CD14-positive monocyte (primary cell): ENCODE measurements at regions not wholly inside any gene's neighbourhood (a gene's known extent, or its start where the extent isn't known, plus 50 kb on each side); places are given as distances from the start of the nearest gene placed in this dataset.
A peak's percentile ranks its signal among the peaks of the same experiment; 100 is the strongest.

Experiments
- DNase-seq, 3 donors: peaks; one replicate each; pipeline ENCODE4 v3.0.0-alpha.2; 2011 to 2022
- H2AFZ ChIP-seq: 2 replicates; pipeline ENCODE4 v1.6.0; 2012; ENCODE audit warnings: mild to moderate bottlenecking, low read depth, low read length, inconsistent platforms; ENCODE audit not compliant: insufficient read depth, poor library complexity, severe bottlenecking
- H3K27ac ChIP-seq, 2 donors: 1 replicate in 1 of 2; 2 replicates in 1 of 2; pipeline ENCODE4 v1.5.1; 2012 to 2013; ENCODE audit warnings: low read length in 2 of 2, control low read depth in 1 of 2, inconsistent platforms in 1 of 2, low read depth in 1 of 2, mild to moderate bottlenecking in 1 of 2
- H3K27me3 ChIP-seq, 2 donors: one replicate each; pipeline versions ENCODE4 v1.6.0 to v1.6.1; 2011 to 2013; ENCODE audit warnings: low read length in 2 of 2; ENCODE audit not compliant: control insufficient read depth in 2 of 2, insufficient read depth in 2 of 2
- H3K36me3 ChIP-seq, 2 donors: replicated peaks in 1 of 2; 1 replicate in 1 of 2; 2 replicates in 1 of 2; pipeline versions ENCODE4 v1.5.1 to v1.6.1; 2012 to 2013; ENCODE audit warnings: low read length in 2 of 2, control low read depth in 1 of 2, inconsistent platforms in 1 of 2, mild to moderate bottlenecking in 1 of 2; ENCODE audit not compliant: insufficient read depth in 2 of 2, control insufficient read depth in 1 of 2
- H3K4me1 ChIP-seq, 2 donors: 1 replicate in 1 of 2; 2 replicates in 1 of 2; pipeline versions ENCODE4 v1.5.1 to v1.6.1; 2012 to 2013; ENCODE audit warnings: low read length in 2 of 2, control low read depth in 1 of 2, inconsistent platforms in 1 of 2, mild to moderate bottlenecking in 1 of 2, moderate library complexity in 1 of 2; ENCODE audit not compliant: insufficient read depth in 2 of 2, control insufficient read depth in 1 of 2
- H3K4me2 ChIP-seq: replicated peaks from 2 replicates; pipeline ENCODE3; 2012; ENCODE audit warnings: low read length, moderate library complexity, mild to moderate bottlenecking; ENCODE audit not compliant: poor library complexity, severe bottlenecking; ENCODE audit errors: extremely low read depth
- H3K4me3 ChIP-seq, 3 experiments: fragments of 200-600 bp in 1 of 3; sonication (generic) in 1 of 3; replicated peaks in 1 of 3; 1 replicate in 2 of 3; 2 replicates in 1 of 3; pipeline ENCODE4 v1.5.1; 2011 to 2013; ENCODE audit warnings: low read length in 3 of 3, mild to moderate bottlenecking in 3 of 3, control low read depth in 2 of 3, low read depth in 2 of 3, inconsistent platforms in 1 of 3, moderate library complexity in 1 of 3
- H3K79me2 ChIP-seq: 2 replicates; pipeline ENCODE4 v1.6.0; 2012; ENCODE audit warnings: mild to moderate bottlenecking, control low read depth, inconsistent platforms, low read length, moderate library complexity; ENCODE audit not compliant: insufficient read depth
- H3K9ac ChIP-seq: 2 replicates; pipeline ENCODE4 v1.6.0; 2017; ENCODE audit warnings: low read length, mild to moderate bottlenecking; ENCODE audit not compliant: insufficient read depth, poor library complexity, severe bottlenecking
- H3K9me3 ChIP-seq, 2 donors: replicated peaks in 1 of 2; 1 replicate in 1 of 2; 2 replicates in 1 of 2; pipeline versions ENCODE4 v1.5.1 to v1.6.1; 2012 to 2013; ENCODE audit warnings: low read length in 2 of 2, control low read depth in 1 of 2; ENCODE audit not compliant: control insufficient read depth in 1 of 2, insufficient read depth in 1 of 2
- H4K20me1 ChIP-seq: 2 replicates; pipeline ENCODE4 v1.6.0; 2012; ENCODE audit warnings: mild to moderate bottlenecking, low read length, control low read depth, moderate library complexity; ENCODE audit not compliant: insufficient read depth
- H3K27ac Mint-ChIP-seq, 7 donors: one replicate each; pipeline ENCODE4 v1.8.0; 2020; ENCODE audit warnings: mild to moderate bottlenecking in 7 of 7, mixed read lengths in 7 of 7, moderate library complexity in 6 of 7, inconsistent platforms in 2 of 7
- H3K27me3 Mint-ChIP-seq, 3 donors: one replicate each; pipeline ENCODE4 v1.8.0; 2021 to 2022; ENCODE audit warnings: low read depth in 3 of 3, mild to moderate bottlenecking in 3 of 3, mixed read lengths in 3 of 3, moderate library complexity in 3 of 3, inconsistent platforms in 1 of 3
- H3K36me3 Mint-ChIP-seq, 2 donors: one replicate each; pipeline ENCODE4 v1.8.0; 2020; ENCODE audit warnings: mixed read lengths in 2 of 2, inconsistent platforms in 1 of 2, mild to moderate bottlenecking in 1 of 2
- H3K4me1 Mint-ChIP-seq: one replicate; pipeline ENCODE4 v1.8.0; 2020; ENCODE audit warnings: mild to moderate bottlenecking, mixed read lengths
- H3K4me3 Mint-ChIP-seq, 2 donors: one replicate each; pipeline ENCODE4 v1.8.0; 2020; ENCODE audit warnings: mild to moderate bottlenecking in 2 of 2, mixed read lengths in 2 of 2, moderate library complexity in 1 of 2
- H3K9me3 Mint-ChIP-seq, 7 donors: one replicate each; pipeline ENCODE4 v1.8.0; 2020 to 2022; ENCODE audit warnings: mixed read lengths in 7 of 7, mild to moderate bottlenecking in 6 of 7, moderate library complexity in 6 of 7, inconsistent platforms in 2 of 7
- WGBS: methylation state at CpG from one replicate; pipeline ENCODE4 v1.1.5; 2013; ENCODE audit warnings: missing lambda C conversion rate; ENCODE audit not compliant: insufficient coverage; 5-methylcytosine and 5-hydroxymethylcytosine counted together
- intact Hi-C, 2 donors: fragments of 100-400 bp; cut with micrococcal nuclease; formaldehyde crosslinking; loops; one replicate each; pipeline versions ENCODE4 v1.15.0 to v1.15.1; 2023
- TF ChIP-seq, protein P1 (sequence below): fragments of 200-600 bp; IDR thresholded peaks from one replicate; pipeline ENCODE4 v1.8.0; 2022; ENCODE audit warnings: antibody characterized with exemption, mild to moderate bottlenecking

DNA sequence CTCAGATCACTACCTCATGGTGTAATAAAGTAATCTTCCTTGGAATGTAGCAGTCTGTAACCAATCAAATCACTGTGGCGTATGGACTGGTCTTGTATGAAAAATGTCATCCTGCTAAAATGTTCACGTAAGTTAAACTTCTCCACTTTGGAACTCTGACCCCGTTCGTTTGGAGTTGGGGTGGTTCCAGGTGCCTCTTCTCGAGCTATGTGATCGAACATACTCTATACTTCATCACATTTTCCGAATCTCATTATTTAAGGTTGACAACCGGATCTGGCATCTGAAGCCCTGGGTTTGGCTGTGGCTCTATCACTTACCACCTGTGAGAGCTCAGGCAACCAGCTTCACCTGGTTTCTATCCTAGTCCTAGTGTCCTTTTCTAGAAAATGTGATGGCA, 148.0 kb upstream of the MYCN start:
- no peaks in the 10 kb centered on the region for H3K9me3 ChIP-seq
- H3K36me3 ChIP-seq: no peaks in the 10 kb centered on the region
- DNase-seq: no peak
- TF ChIP-seq, protein P1, sequence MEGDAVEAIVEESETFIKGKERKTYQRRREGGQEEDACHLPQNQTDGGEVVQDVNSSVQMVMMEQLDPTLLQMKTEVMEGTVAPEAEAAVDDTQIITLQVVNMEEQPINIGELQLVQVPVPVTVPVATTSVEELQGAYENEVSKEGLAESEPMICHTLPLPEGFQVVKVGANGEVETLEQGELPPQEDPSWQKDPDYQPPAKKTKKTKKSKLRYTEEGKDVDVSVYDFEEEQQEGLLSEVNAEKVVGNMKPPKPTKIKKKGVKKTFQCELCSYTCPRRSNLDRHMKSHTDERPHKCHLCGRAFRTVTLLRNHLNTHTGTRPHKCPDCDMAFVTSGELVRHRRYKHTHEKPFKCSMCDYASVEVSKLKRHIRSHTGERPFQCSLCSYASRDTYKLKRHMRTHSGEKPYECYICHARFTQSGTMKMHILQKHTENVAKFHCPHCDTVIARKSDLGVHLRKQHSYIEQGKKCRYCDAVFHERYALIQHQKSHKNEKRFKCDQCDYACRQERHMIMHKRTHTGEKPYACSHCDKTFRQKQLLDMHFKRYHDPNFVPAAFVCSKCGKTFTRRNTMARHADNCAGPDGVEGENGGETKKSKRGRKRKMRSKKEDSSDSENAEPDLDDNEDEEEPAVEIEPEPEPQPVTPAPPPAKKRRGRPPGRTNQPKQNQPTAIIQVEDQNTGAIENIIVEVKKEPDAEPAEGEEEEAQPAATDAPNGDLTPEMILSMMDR: no peak
- no CpG with 5 or more reads among the region's 8 CpGs for WGBS
- H3K4me2 ChIP-seq: no peak overlapping the region
- H4K20me1 ChIP-seq: no peaks in the 10 kb centered on the region
- H3K9ac ChIP-seq: no peak overlapping the region
- Mint-ChIP-seq H3K36me3 (no peaks in the 10 kb centered on the region), H3K9me3 (peaks cover 0 to 1% (median 0%) of the 10 kb centered on the region in 7 donors), H3K4me3 (no peak overlapping the region), H3K4me1 (no peaks in the 10 kb centered on the region), H3K27ac (no peak overlapping the region), H3K27me3 (peaks cover 1 to 3% (median 2%) of the 10 kb centered on the region in 3 donors)
- no peak overlapping the region for H3K4me3 ChIP-seq
- H3K79me2 ChIP-seq: no peaks in the 10 kb centered on the region
- H3K27ac ChIP-seq: no peak overlapping the region
- no peaks in the 10 kb centered on the region for H3K4me1 ChIP-seq
- no peak overlapping the region for H2AFZ ChIP-seq
- intact Hi-C loops: no loop called here
- no peaks in the 10 kb centered on the region for H3K27me3 ChIP-seq

DNA sequence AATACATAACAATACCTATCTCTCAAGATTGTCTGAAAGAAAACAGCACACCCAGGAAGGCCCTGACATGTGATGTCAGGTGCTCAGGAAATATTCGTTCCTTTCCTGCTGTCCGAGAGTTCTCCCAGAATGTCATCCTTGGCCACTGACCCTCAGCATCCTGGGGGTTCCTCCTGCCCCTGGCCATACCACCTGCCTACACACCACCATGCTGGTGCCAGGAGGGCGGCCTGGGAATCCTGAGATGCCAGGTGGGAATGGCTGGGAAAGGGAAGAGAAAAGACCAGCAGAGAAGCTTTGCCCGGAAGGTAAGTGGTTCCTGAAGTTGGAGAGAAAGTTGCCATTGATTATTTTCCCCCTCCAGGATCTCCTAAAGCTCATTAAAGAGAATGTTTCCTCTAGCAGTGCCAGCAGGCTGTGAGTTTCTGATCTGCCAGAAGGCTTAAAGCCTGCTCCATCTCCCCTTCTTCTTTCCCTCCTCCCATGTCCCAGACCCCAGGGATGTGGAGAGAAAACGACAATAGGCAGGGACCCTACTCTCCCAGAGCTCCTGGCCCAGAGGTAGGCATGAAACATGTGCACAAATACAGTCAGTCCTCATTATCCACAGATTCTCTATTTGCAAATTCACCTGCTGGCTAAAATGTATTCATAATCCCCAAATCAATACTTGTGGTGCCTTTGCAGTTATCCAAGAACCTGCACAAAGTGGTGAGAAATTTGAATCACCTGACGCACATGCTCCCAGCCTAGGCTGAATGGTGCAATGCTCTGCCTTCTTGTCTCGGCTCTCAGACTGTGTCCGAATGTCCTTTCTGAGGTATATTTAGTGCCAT, 147.1 kb upstream of the MYCN start:
- WGBS: 90% methylated on average over 3 of the region's 8 CpGs

More for the DNA sequence above, 147.1 kb upstream of the MYCN start:
- intact Hi-C loops: no loop called here
- H3K9me3 Mint-ChIP-seq: peaks cover 0 to 1% (median 0%) of the 10 kb centered on the region in 7 donors
- Histone ChIP-seq H3K27ac (no peak overlapping the region), H3K27me3 (no peaks in the 10 kb centered on the region), H4K20me1 (no peaks in the 10 kb centered on the region), H3K36me3 (no peaks in the 10 kb centered on the region), H3K9me3 (no peaks in the 10 kb centered on the region), H3K79me2 (no peaks in the 10 kb centered on the region), H2AFZ (no peak overlapping the region), H3K4me2 (no peak overlapping the region), H3K4me3 (no peak overlapping the region), H3K9ac (no peak overlapping the region), H3K4me1 (no peaks in the 10 kb centered on the region)
- H3K27me3 Mint-ChIP-seq: peaks cover 1 to 3% (median 2%) of the 10 kb centered on the region in 3 donors
- TF ChIP-seq, protein P1: no peak
- no peaks in the 10 kb centered on the region for H3K4me1 Mint-ChIP-seq
- H3K4me3 Mint-ChIP-seq: no peak overlapping the region
- H3K27ac Mint-ChIP-seq: peak overlapping the region in 1 of 7 donors; percentile 35
- no peak for DNase-seq
- H3K36me3 Mint-ChIP-seq: no peaks in the 10 kb centered on the region
